Pulmonary artery endothelial cell (primary cell): ENCODE measurements at regions not wholly inside any gene's neighbourhood (a gene's known extent, or its start where the extent isn't known, plus 50 kb on each side); places are given as distances from the start of the nearest gene placed in this dataset.

Experiments used
- DNase-seq: peaks from one replicate; pipeline ENCODE4 v3.0.0-alpha.2; 2011; ENCODE audit warnings: low read depth, low spot score

- no peak for DNase-seq
Measured at GRCh38 chr6:67265996-67266921, 1368.8 kb upstream of the ADGRB3 start.

GRCh38 chr6:67252663-67253062 lies 1382.4 kb upstream of the ADGRB3 start:
- no peak for DNase-seq

- DNase-seq = no peak
Measured at GRCh38 chr6:67248077-67248476, 1387.0 kb upstream of the ADGRB3 start.

- no peak for DNase-seq
Measured at GRCh38 chr6:67244037-67244436, 1391.0 kb upstream of the ADGRB3 start.

- no peak for DNase-seq
Measured at GRCh38 chr6:67237277-67237676, 1397.8 kb upstream of the ADGRB3 start.

GRCh38 chr6:67231092-67231491 lies 1404.0 kb upstream of the ADGRB3 start:
- DNase-seq = no peak

GRCh38 chr6:67224989-67225388 lies 1410.1 kb upstream of the ADGRB3 start:
- no peak for DNase-seq

- no peak for DNase-seq
Measured at GRCh38 chr6:67221226-67221625, 1413.9 kb upstream of the ADGRB3 start.

- no peak for DNase-seq
Measured at GRCh38 chr6:67219346-67219745, 1415.7 kb upstream of the ADGRB3 start.

- no peak for DNase-seq
Measured at GRCh38 chr6:67212584-67212983, 1422.5 kb upstream of the ADGRB3 start.

GRCh38 chr6:67210450-67210849 lies 1424.6 kb upstream of the ADGRB3 start:
- no peak for DNase-seq

- DNase-seq = no peak
Measured at GRCh38 chr6:67201563-67201962, 1433.5 kb upstream of the ADGRB3 start.

- DNase-seq = no peak
Measured at GRCh38 chr6:67200626-67201403, 1434.3 kb upstream of the ADGRB3 start.

GRCh38 chr6:67199425-67199824 lies 1435.7 kb upstream of the ADGRB3 start:
- no peak for DNase-seq

- DNase-seq = no peak
Measured at GRCh38 chr6:67190733-67191132, 1444.3 kb upstream of the ADGRB3 start.

- DNase-seq = no peak
Measured at GRCh38 chr6:67184405-67184804, 1450.7 kb upstream of the ADGRB3 start.

- no peak for DNase-seq
Measured at GRCh38 chr6:67175101-67175500, 1460.0 kb upstream of the ADGRB3 start.

- no peak for DNase-seq
Measured at GRCh38 chr6:67165606-67166005, 1458.6 kb upstream of the EYS start.

GRCh38 chr6:67160820-67161219 lies 1453.8 kb upstream of the EYS start:
- DNase-seq = no peak

- DNase-seq = no peak
Measured at GRCh38 chr6:67141005-67141404, 1434.0 kb upstream of the EYS start.

GRCh38 chr6:67133973-67134372 lies 1426.9 kb upstream of the EYS start:
- no peak for DNase-seq

- DNase-seq = no peak
Measured at GRCh38 chr6:67131827-67132226, 1424.8 kb upstream of the EYS start.

- DNase-seq = no peak
Measured at GRCh38 chr6:67129780-67130179, 1422.8 kb upstream of the EYS start.
